Superior temporal gyrus (tissue), 1 donor: ENCODE measurements at regions not wholly inside any gene's neighbourhood (a gene's known extent, or its start where the extent isn't known, plus 50 kb on each side); places are given as distances from the start of the nearest gene placed in this dataset.

Experiments
- DNase-seq: peaks from one replicate; pipeline ENCODE4 v3.0.0-alpha.2; 2016; ENCODE audit errors: extremely low spot score

DNA sequence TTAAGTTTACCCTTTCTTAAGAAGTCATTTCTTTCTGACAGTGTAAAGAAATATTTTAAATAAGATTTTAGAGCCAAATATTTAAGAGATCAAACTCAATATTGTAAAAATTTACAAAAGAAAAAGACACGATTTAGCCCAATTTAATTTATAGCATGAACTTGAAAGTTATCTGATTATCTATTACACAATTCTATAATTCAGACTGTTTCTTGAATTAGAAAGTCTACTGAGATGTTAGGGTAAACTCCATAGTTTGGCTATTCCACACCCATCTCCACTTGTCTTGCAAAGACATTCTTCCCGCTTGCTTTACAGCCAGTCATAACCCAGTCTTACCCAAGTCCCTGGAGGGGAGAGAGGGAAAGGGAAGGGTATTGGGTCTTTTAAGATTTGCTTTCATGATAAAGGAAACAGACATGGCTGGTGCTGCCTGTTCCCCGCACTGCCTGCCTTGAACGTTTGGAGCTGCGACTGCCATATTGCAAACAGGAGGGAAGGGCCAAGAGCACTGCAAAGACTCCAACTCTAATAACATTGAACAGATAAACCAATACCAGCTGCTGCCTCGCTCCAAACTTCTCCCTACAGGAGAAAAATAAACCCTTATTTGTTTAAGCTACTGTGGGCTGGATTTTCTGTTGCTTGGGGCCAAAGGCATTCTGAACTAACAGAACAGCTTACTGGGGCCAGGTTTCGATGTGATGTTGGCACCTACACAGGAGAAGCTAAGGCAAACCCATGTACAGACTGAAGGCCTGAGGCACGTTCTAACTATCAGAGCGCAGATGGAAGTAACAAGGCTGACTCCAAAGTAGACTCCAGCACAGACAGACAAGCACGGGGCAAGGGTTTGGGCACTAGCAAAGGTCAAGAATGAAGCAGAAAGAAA lies 552.3 kb upstream of the JARID2 start:
- DNase-seq: no peak

DNA sequence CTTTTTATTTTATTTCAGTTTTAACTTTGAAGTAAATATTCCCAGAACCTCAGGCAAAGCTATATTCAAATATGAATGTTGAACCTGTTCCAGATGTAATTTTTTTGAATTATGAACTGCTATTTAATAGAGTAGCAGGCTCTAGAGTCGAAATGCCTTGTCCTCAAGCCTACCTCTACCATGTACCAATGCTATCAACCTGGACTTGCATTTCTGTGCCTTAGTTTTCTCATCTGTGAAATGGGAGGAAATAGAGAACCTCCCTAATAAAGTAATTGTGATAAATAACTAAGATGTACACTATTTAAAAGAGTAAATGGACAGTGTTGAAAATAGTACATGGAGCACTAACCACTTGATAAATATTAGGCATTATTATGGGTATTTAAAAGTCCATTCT lies 551.6 kb upstream of the JARID2 start:
- no peak for DNase-seq

DNA sequence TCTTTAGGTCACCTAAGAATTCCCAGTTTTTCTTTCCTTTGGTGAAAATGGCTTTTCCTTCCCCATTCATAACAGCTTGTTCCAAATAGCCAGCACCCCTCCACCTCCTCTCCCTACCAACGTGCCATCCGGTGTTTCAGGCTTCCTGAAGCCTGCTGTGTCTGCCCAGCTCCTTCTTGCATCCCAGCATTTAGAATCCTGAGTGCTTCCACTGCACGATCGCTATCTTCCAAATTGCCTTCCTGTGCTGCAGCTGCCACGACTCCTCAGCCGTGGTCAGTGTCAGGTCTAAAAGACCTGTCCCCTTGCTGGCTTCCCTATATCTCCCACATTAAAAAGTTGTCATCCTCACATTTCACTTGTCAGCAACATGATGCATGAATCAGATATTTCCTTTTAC lies 550.3 kb upstream of the JARID2 start:
- no peak for DNase-seq

DNA sequence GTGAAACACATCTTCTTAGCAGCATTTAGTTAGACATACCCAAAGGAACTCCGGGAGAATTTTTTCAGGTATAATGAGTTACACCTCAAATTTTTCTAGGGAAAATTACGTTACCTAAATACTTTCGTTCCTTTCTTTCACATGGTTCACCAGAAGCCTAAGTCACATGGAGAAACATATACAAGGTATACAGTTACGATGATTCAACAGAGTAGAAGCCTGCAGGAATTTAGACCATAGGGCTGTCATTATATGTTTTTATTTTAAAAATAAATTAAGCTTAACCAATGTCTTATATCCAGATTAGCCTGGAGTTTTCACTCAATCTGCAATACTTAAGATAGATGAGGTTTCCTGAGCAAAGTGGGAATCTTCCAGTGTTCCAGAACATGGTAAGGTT lies 549.5 kb upstream of the JARID2 start:
- DNase-seq: no peak

DNA sequence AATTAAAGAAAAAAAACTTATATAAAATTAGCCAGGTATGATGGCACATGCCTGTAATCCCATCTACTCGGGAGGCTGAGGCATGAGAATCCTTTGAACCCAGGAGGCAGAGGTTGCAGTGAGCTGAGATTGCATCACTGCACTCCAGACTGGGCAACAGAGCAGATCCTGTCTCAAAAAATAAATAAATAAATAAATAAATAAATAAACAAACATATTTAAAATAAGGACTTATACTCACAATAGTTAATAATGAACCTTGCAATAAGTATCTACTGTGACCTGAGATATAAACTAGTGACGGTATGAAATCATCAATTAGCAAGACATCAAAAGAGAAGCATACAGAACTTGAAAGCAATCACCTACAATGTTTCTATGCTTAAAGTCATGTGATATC lies 548.4 kb upstream of the JARID2 start:
- no peak for DNase-seq

DNA sequence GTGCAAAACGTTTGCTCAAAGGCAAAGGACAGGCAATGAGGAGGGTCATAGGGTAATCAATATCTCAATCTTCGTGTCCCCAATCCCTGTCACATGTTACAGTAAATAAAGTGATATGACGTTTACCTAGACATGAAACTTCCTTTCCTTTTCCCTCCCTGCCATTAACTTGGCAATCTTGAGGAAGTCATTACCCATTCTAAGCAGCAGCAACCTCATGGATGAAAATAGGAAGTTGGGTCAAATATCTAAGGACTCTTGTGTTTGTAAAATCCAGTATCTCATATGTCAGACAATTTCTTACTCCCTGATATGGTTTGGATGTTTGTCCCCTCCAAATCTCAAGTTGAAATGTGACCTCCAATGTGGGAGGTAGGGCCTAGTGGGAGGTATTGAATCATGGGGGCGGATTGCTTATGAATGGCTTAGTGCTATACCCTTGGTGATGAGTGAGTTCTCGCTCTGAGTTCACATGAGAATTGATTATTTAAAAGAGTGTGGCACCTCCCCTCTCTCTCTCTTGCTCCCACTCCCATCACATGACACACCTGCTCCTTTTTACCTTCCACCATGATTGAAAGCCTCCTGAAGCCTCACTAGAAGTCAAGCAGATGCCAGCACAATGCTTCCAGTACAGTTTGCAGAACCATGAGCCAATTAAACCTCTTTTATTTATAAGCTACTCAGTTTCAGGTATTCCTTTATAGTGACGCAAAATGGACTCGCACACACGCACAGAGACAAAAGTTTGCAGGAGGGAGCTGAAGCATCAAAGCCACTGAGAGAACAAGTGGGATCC lies 545.9 kb upstream of the JARID2 start:
- no peak for DNase-seq

DNA sequence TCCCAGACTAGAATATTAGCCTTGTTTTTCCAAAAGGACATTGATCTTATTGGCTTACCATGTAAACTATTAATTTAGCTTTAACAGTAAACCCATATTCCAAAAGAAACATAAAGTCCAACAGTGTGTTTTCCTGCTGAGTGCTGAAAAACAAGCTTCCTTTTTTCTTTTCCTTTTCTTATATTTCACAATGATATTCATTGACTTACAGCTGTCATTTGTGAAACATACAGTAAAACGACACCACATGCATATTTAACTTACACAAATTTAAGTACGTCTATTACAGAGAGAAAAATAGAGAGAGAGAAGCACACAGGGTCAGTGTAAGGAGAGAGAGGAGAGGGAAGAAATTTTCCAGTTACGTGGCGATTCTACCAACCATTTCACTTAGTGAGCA lies 543.9 kb upstream of the JARID2 start:
- no peak for DNase-seq

DNA sequence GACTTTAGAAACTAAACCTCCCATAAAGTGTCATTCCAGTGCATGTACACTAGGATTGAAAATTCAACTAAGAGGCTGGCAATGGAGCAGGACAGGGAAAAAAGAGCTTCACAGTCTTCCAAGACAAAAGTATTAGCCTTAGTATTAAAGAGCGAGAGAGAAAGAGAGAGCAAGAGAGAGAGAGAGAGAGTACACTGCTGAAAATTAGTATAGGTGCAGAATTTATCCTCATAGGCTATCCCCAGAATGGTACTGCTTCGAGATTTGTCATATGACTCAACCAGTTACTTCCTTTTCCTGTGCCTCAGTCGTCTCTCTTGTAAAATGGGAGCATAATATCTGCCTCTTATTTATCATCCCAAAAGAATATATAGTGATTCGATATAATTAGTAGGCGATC lies 543.2 kb upstream of the JARID2 start:
- no peak for DNase-seq

DNA sequence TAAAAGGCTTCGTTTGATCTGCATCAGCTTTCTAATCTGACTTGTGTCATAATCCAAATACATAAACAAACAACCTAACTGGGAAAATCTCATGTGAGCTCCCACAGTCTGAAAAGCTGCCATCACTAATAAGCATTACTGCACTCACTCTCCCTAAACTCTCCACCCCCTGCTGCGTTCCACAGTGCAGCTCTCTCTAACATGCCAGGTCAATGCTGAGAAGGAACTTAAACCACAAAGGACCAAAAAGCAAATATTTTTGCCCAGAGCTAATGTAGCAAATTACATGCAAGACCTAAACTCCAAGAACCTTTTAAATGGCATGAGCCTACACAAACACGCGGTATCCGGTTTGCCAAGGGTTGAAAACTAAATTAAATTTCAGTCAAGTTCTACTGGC lies 542.3 kb upstream of the JARID2 start:
- DNase-seq: no peak

DNA sequence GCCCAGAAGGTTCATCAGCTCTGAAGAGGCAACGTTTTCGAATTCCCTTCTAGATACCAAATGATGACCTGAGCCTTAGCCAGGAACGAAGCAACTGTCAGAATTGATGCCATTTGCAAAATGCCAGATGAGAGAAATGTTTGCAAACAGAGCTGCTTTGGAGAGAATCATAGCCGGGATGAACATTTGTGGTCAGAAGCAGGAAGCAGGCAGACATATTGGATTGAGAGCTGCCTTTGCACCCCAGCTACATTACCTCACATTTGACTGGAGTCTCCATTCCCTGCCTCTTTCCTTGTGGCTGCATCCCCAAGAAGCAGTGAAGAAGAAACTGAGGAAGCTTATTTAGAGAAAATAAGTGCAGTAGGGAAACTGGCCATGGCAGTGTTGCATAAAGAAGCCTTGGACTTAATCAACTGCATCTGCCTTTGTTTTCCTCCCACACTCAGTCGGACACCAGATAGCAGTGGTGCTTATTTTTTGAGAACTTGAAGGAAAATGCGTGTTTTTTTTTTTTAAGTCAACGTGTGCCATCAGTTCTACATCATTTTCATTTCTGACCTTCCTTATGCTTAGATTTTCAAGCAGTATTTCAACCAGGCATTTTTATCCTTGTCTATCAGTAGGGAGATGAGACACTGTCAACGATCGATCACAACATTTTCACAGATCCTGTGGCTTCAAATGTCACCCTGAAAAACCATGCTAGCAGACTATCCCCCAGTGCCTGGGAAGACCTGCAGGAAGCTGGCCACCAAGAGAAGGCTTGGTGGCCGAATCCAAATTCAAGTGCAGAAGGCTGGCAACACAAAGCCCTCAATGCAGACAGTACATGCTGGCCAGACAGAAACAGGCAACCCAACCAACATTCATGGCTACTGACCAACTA lies 541.2 kb upstream of the JARID2 start:
- DNase-seq: no peak

DNA sequence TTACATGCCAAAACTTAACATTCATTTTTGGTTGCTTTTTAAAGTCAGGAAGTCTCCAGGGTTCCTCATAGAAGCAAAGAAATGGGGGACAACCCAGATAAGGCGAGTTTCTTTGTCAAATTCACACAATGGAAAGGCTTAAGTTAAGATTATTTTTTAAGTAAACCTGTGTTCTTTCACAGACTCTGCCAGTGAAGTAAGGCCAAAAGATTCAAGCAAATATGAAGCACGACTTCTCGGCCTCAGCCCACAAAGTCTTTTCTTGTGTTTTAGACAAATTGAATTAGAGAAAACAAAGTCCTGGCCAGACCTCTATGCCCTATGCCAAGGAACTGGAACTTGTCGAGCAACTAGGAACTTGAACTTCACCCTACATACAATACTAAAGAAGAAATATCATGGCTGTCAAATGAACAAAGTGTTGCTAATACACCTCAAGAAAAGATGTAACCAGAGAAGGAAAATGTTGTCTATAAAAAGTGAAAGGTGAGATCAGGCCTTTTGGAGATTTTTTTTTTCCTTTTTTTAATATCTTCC lies 540.0 kb upstream of the JARID2 start:
- no peak for DNase-seq

DNA sequence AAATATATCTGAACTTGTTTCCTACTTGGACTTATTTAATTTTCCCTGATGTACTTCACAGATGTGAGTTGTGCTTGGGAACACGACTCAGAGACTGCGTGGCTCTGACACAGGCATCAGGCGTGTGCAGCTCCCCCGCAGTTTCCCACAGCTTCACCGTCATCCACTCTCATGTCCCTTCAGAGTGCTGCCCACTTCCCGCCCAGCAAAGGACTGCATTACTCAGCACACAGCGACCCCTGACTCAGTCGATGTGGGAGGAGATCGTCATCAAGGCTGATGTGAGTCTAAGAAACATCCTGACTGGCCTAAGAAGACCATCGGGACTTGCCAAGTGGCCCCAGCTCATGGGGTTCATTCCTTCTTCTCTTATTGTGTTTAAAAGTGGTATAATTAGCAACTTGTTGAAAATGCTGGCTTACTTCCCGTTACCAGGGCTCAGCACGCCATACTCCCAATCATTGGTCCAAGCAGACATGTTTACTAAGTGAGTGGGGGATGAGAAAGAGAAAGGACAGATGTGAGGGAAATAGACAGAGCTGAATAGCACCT lies 539.4 kb upstream of the JARID2 start:
- DNase-seq: peak; percentile 46

DNA sequence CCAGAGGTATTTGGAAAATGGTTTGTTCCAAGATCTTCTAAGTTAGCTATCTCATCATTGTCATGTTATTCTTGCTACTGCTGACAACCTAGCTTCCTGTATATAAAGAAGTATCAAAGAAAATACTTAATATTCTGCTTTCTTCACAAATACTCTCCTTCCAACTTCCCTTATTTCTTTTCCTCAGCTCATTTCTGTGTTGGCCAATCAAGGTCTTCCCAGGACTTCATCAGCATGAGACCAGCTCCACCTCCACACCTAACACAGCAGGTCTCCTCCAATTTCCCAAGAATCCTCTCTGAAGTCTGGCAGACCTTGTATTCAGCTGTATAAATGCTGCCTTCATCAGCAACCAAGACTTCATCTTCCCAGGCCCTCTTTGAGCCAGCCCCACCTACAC lies 538.6 kb upstream of the JARID2 start:
- DNase-seq: no peak

DNA sequence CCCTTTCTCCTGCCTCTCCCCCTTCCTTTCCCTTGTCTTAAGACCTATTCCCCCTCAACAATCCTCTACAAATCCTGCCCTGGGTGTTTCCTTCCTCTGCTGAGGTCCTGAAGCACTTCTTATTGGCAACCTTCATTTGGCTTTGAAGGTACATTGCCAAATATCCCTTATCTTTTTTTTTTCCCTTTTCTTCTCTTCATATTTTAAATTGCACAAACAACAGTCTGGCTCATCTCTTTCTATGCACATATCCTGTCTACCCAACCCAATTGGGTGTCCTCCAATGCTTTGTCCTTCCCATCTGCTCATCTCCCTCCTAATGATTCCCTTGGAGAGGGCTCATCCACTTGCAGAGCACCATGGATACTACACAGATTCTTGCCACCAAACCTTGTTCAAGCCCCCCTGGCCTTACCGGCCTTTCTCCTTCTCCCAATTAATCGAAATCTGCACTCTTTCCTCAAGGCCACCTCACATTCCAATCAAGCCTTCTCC lies 537.9 kb upstream of the JARID2 start:
- peak; percentile 20 for DNase-seq

DNA sequence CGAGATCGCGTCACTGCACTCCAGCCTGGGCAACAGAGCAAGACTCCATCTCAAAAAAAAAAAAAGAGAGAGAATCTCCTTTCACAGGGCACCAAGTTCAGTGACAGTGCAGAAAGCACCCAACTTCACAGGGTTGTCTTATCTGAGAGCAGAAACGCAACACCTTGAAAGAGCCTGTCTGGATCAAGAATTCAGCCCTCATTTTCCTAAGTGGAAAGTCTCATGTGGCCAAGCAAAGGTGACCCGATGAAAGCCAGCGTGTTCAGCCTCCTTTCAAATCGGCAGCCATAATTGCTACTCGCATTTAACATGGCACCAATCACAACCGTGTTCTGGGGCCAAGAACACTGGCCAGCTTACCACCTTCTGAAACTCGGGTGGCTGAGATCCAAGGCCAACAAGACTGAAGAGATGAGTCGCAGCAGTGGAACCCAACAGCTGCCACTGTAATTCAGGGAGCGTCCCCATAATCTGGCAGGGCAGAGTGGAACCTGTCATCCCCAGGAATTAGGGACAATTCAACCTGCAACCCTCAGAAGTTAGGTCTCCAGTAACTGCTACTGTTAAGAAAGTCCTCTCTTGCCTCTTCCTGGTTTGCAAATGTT lies 536.7 kb upstream of the JARID2 start:
- DNase-seq: no peak

DNA sequence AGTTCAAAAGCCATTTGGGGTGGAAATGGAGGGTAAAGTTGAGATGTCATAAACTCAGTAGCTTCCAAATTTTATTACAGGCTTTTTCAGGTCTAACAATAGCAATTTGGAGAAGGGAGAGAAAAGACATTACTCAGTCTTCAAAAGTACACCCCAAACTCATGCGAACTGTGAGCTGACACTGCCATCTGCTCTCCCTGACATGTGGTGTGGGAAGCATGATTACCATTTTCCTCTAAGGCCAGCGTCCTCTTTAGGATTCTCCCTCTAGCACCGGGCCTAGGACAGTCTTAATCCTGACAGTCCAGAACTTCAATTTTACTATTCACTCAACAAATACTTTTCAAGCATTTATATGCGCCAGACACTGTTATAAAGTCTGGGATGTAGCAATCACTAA lies 536.0 kb upstream of the JARID2 start:
- DNase-seq: no peak

DNA sequence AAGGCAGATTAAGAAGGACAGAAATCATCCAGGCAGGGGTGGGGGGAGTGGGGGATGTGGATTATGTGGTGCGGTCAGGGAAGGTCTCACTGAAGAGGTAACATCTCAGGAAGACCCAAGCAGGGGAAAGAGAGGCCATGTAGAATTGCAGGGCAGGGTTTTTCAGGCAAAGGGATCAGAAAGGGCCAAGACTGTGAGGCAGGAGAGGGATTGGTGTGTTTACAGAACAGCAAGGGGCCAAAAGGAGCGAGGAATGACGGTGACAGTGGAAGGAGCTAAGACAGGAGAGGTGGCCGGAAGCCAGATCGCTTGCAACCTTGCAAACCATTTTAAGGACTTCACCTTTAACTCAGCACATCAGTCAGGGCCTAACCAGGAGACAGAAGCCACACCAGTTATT lies 535.4 kb upstream of the JARID2 start:
- no peak for DNase-seq

DNA sequence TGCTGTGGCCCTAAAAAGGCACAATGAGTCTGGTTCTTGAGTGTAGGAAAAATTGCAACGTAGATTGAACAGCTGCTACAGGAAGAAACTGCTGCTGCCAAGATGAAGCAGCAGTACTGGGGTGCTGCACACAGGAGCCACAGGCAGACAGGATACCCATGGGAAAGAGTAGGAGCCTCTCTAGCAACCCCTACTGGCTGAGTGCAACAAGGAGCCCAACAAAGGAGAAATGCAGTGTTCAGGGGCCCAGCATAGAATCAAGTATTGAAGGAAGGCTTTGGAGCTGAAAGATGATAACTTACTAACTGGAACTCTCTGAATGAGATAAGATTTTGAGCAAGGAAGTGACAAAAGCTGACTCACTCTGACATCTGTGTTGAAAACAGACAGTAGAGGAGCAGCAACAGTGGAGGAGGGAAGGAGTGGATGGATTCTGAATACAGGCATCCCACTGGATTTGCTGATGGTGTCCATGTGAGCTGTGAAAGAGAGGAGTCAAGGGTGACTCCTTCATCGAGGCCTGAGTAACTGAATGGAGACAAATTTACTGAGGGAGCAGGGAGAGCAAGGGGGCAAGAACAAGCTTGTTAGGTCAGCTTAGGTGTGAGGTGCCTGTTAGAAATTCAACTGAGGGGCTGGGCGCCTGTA lies 534.7 kb upstream of the JARID2 start:
- DNase-seq: peak; percentile 56

DNA sequence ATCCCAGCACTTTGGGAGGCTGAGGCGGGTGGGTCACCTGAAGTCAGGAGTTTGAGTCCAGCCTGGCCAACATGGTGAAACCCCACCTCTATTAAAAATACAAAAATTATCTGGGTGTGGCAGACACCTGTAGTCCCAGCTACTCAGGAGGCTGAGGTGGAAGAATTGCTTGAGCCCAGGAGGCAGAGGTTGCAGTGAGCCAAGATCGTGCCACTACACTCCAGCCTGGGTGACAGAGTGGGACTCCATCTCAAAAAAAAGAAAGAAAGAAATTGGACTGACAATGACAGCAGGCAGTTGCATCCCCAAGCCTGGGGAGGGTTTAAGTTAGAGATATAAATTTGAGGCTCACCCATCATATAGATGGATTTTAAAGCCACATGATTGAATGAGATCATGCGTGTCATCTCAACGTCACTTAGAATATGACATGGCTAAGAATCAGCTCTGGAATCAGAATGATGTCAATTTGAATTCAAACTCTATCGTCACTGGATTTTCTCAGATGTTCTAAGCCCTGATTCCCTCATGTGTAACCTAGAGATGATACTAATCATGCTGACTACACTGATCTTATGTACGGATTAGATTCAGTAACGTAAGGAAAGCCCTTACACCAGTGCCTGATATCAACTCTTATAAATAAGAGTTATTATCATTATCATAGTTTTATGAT lies 534.0 kb upstream of the JARID2 start:
- no peak for DNase-seq
